Activated CD4-positive, CD25-positive, alpha-beta regulatory T cell treated with anti-CD3 and anti-CD28 coated beads, Interleukin-2, amount 50 U/mL, for 16 hours (primary cell): ENCODE measurements at regions not wholly inside any gene's neighbourhood (a gene's known extent, or its start where the extent isn't known, plus 50 kb on each side); places are given as distances from the start of the nearest gene placed in this dataset.

Source experiments
- DNase-seq: peaks from one replicate; pipeline ENCODE4 v3.0.0-alpha.2; 2020; ENCODE audit warnings: low read depth, low spot score

- DNase-seq, result no peak
Observed at GRCh38 chr12:126076515-126076914, 1011.3 kb downstream of the AACS start.

GRCh38 chr12:126083926-126084325 lies 1018.7 kb downstream of the AACS start:
- DNase-seq, result no peak

GRCh38 chr12:126084480-126084879 lies 1019.2 kb downstream of the AACS start:
- no peak for DNase-seq

- DNase-seq, result no peak
Observed at GRCh38 chr12:126086242-126086641, 1021.0 kb downstream of the AACS start.

GRCh38 chr12:126087692-126088091 lies 1022.5 kb downstream of the AACS start:
- no peak for DNase-seq

- no peak for DNase-seq
Observed at GRCh38 chr12:126093908-126094307, 1028.7 kb downstream of the AACS start.

GRCh38 chr12:126095748-126096510 lies 1030.7 kb downstream of the AACS start:
- DNase-seq, result no peak

GRCh38 chr12:126106706-126107105 lies 1041.5 kb downstream of the AACS start:
- DNase-seq, result no peak

- no peak for DNase-seq
Observed at GRCh38 chr12:126107659-126108058, 1042.4 kb downstream of the AACS start.

GRCh38 chr12:126108247-126108646 lies 1043.0 kb downstream of the AACS start:
- no peak for DNase-seq

GRCh38 chr12:126112141-126112540 lies 1046.9 kb downstream of the AACS start:
- no peak for DNase-seq

GRCh38 chr12:126112849-126113248 lies 1047.6 kb downstream of the AACS start:
- DNase-seq, result no peak

GRCh38 chr12:126114441-126114840 lies 1049.2 kb downstream of the AACS start:
- no peak for DNase-seq

- no peak for DNase-seq
Observed at GRCh38 chr12:126117502-126117901, 1052.3 kb downstream of the AACS start.

GRCh38 chr12:126139355-126139754 lies 1074.1 kb downstream of the AACS start:
- DNase-seq, result no peak

- DNase-seq, result no peak
Observed at GRCh38 chr12:126144603-126145002, 1079.4 kb downstream of the AACS start.

- no peak for DNase-seq
Observed at GRCh38 chr12:126147321-126147720, 1082.1 kb downstream of the AACS start.

- DNase-seq, result no peak
Observed at GRCh38 chr12:126156806-126157574, 1091.8 kb downstream of the AACS start.

- DNase-seq, result no peak
Observed at GRCh38 chr12:126157575-126157966, 1092.3 kb downstream of the AACS start.

- no peak for DNase-seq
Observed at GRCh38 chr12:126159139-126159538, 1093.9 kb downstream of the AACS start.

- no peak for DNase-seq
Observed at GRCh38 chr12:126160912-126161311, 1095.7 kb downstream of the AACS start.

GRCh38 chr12:126163984-126164383 lies 1098.7 kb downstream of the AACS start:
- no peak for DNase-seq

GRCh38 chr12:126171937-126172559 lies 1106.8 kb downstream of the AACS start:
- no peak for DNase-seq
